ENCODE measurements at regions not wholly inside any gene's neighbourhood (a gene's known extent, or its start where the extent isn't known, plus 50 kb on each side); places are given as distances from the start of the nearest gene placed in this dataset.

GRCh38 chrX:127571834-127572233, 480.4 kb downstream of the ACTRT1 start:
- ChIA-PET SMC1A (ENCODE audit: uncharacterized antibody, unreplicated experiment) (no interaction called here), CTCF (no interaction called here), RAD21 (ENCODE audit: unreplicated experiment) (no interaction called here), POLR2A (no interaction called here)
- no peaks in the 10 kb centered on the region; the same call in 2 of the 3 replicates for H3K9me3 ChIP-seq (replicated peaks; ENCODE audit: control insufficient read depth, insufficient read depth, low read length)
- intact Hi-C loops (cut with micrococcal nuclease; ENCODE audit: unreplicated experiment) (no loop called here), in situ Hi-C loops (cut with MboI) (no loop called here)
- H3K27me3 ChIP-seq (replicated peaks in 1 of 2; ENCODE audit: control insufficient read depth in 2 of 2, insufficient read depth in 2 of 2, low read length in 1 of 2), result no peaks in the 10 kb centered on the region
- H3K4me1 ChIP-seq (ENCODE audit: control insufficient read depth, insufficient read depth, low read length), result no peaks in the 10 kb centered on the region
- H3K9ac ChIP-seq (ENCODE audit: control insufficient read depth, insufficient read depth, low read length), result no peak overlapping the region
- DNase-seq (ENCODE audit: low read depth, low spot score) (no peak), ATAC-seq (no peak), FAIRE-seq (no peak)
- no peak overlapping the region for H2AFZ ChIP-seq (ENCODE audit: control insufficient read depth, low read depth, low read length)
- BruUV-seq (replicated peaks), result no TSS peak
- H3K79me2 ChIP-seq (ENCODE audit: control insufficient read depth, insufficient read depth, low read length), result no peaks in the 10 kb centered on the region
- no peaks in the 10 kb centered on the region for H3K36me3 ChIP-seq (ENCODE audit: control insufficient read depth in 2 of 2, insufficient read depth in 2 of 2, low read length in 1 of 2)
- no peak overlapping the region for H3K27ac ChIP-seq (ENCODE audit: control insufficient read depth, insufficient read depth)
- TF ChIP-seq CHD4 (IDR thresholded peaks at IDR 0.05) (no peak), SUPT20H (IDR thresholded peaks at IDR 0.05; ENCODE audit: borderline replicate concordance, control insufficient read depth, low read depth, low read length) (no peak), BCL11A (IDR thresholded peaks at IDR 0.05; ENCODE audit: low read depth, low read length) (no peak), ASH2L (IDR thresholded peaks at IDR 0.05; ENCODE audit: borderline replicate concordance, low read depth) (no peak), YBX1 (IDR thresholded peaks at IDR 0.05) (no peak), ELK1 (IDR thresholded peaks at IDR 0.05; ENCODE audit: low read depth, low read length) (no peak), YY1 (IDR thresholded peaks at IDR 0.05; ENCODE audit: low read depth, low read length) (no peak), EGR1 (IDR thresholded peaks at IDR 0.05; ENCODE audit: borderline replicate concordance in 1 of 2, low read depth in 2 of 2, low read length in 2 of 2) (no peak), MYB (IDR thresholded peaks at IDR 0.05; ENCODE audit: borderline replicate concordance, low read depth, low read length) (no peak)
- no peaks in the 10 kb centered on the region for H4K20me1 ChIP-seq (ENCODE audit: control insufficient read depth, insufficient read depth)
- no peak overlapping the region for H3K4me3 ChIP-seq
- no peak overlapping the region for H3K4me2 ChIP-seq (ENCODE audit: control insufficient read depth, insufficient read depth)
- 0% methylated on average over 3 of the region's 3 CpGs for WGBS (ENCODE audit: insufficient coverage, insufficient replicate concordance, low lambda C conversion rate, missing lambda C conversion rate)

- Histone ChIP-seq H3K27me3 (replicated peaks in 1 of 2; ENCODE audit: control insufficient read depth in 2 of 2, insufficient read depth in 2 of 2, low read length in 1 of 2) (no peaks in the 10 kb centered on the region), H4K20me1 (ENCODE audit: control insufficient read depth, insufficient read depth) (no peaks in the 10 kb centered on the region), H3K27ac (ENCODE audit: control insufficient read depth, insufficient read depth) (no peak overlapping the region), H2AFZ (ENCODE audit: control insufficient read depth, low read depth, low read length) (no peak overlapping the region), H3K36me3 (ENCODE audit: control insufficient read depth in 2 of 2, insufficient read depth in 2 of 2, low read length in 1 of 2) (no peaks in the 10 kb centered on the region), H3K4me2 (ENCODE audit: control insufficient read depth, insufficient read depth) (no peak overlapping the region), H3K4me1 (ENCODE audit: control insufficient read depth, insufficient read depth, low read length) (no peaks in the 10 kb centered on the region), H3K9ac (ENCODE audit: control insufficient read depth, insufficient read depth, low read length) (no peak overlapping the region), H3K9me3 (replicated peaks; ENCODE audit: control insufficient read depth, insufficient read depth, low read length) (no peaks in the 10 kb centered on the region; the same call in 2 of the 3 replicates), H3K79me2 (ENCODE audit: control insufficient read depth, insufficient read depth, low read length) (no peaks in the 10 kb centered on the region), H3K4me3 (no peak overlapping the region)
- ChIA-PET CTCF (no interaction called here), POLR2A (no interaction called here), SMC1A (ENCODE audit: uncharacterized antibody, unreplicated experiment) (interaction anchor here (0.6 kb wide), 1 partner anchor 240 kb away, joined by 3 read pairs; no protein-coding TSS in a partner anchor), RAD21 (ENCODE audit: unreplicated experiment) (no interaction called here)
- ATAC-seq (no peak), FAIRE-seq (no peak), DNase-seq (ENCODE audit: low read depth, low spot score) (no peak)
- intact Hi-C loops (cut with micrococcal nuclease; ENCODE audit: unreplicated experiment) (no loop called here), in situ Hi-C loops (cut with MboI) (no loop called here)
- no TSS peak for BruUV-seq (replicated peaks)
- TF ChIP-seq ZNF207 (IDR thresholded peaks at IDR 0.05; ENCODE audit: borderline replicate concordance) (no peak), YBX1 (IDR thresholded peaks at IDR 0.05) (no peak), ESRRA (IDR thresholded peaks at IDR 0.05; ENCODE audit: low read length) (no peak), NR2F1 (conservative IDR thresholded peaks at IDR 0.05) (no peak), SMAD5 (IDR thresholded peaks at IDR 0.05; ENCODE audit: low read depth) (no peak), LARP7 (IDR thresholded peaks at IDR 0.05) (no peak), EED (IDR thresholded peaks at IDR 0.05; ENCODE audit: low read depth) (no peak), TCF3 (IDR thresholded peaks at IDR 0.05; ENCODE audit: borderline replicate concordance, insufficient read depth, low read depth, low read length) (no peak), ATF2 (IDR thresholded peaks at IDR 0.05; ENCODE audit: low read length) (no peak), KAT2A (conservative IDR thresholded peaks at IDR 0.05; ENCODE audit: control insufficient read depth, low read depth, low read length) (no peak), POLR2AphosphoS5 (IDR thresholded peaks at IDR 0.05; ENCODE audit: low read length) (no peak)
Observed at GRCh38 chrX:127570276-127570675, 481.9 kb downstream of the ACTRT1 start.

Measured in GM12878 (cell line).